GM12878 (cell line): ENCODE measurements at regions not wholly inside any gene's neighbourhood (a gene's known extent, or its start where the extent isn't known, plus 50 kb on each side); places are given as distances from the start of the nearest gene placed in this dataset.
"Not testable (repeated sequence)": the region's sequence is repeated elsewhere in the genome, so short reads cannot be mapped to it uniquely, and the experiment has no call there.

ENCODE experiments used
- ATAC-seq: fragments of 200-7000 bp; cut with Tn5 transposase; 3 replicates; pipeline ENCODE4 v1.9.1; 2020; ENCODE audit warnings: mild to moderate bottlenecking, moderate library complexity
- BruUV-seq: library from RNA; stranded (reverse); fragments of 400-500 nt; replicated peaks from 2 replicates; lab custom pipeline; 2021; lab: Mats Ljungman, UMichigan
- CTCF ChIA-PET: fragments of 300-600 bp; sonication (Branson Sonifier 250); formaldehyde crosslinking; extraction: SDS; loops from one replicate; lab custom pipeline; 2021; ENCODE audit warnings: inconsistent platforms; lab: Yijun Ruan, JAX
- POLR2A ChIA-PET: fragments of 350-600 bp; formaldehyde crosslinking; extraction: SDS; loops from one replicate; lab custom pipeline; 2021; ENCODE audit warnings: inconsistent platforms; lab: Charles Lee
- RAD21 ChIA-PET: fragments of 300-600 bp; sonication (Branson Sonifier 250); formaldehyde crosslinking; loops from one replicate; lab custom pipeline; 2023; ENCODE audit warnings: antibody characterized with exemption; ENCODE audit not compliant: unreplicated experiment; lab: Charles Lee
- SMC1A ChIA-PET: fragments of 300-600 bp; sonication (Branson Sonifier 250); formaldehyde crosslinking; loops from one replicate; lab custom pipeline; 2023; ENCODE audit not compliant: unreplicated experiment, uncharacterized antibody; lab: Charles Lee
- DNase-seq: peaks from one replicate; pipeline ENCODE4 v3.0.0-alpha.2; 2011; ENCODE audit warnings: low read depth, low spot score
- FAIRE-seq: peaks from 3 replicates; lab custom pipeline; 2011; peaks lifted over from hg19 to GRCh38; lab: Jason Lieb, UNC
- H2AFZ ChIP-seq: 2 replicates; pipeline ENCODE4 v1.6.0; 2011; ENCODE audit warnings: low read depth, low read length, control low read depth; ENCODE audit not compliant: control insufficient read depth
- H3K27ac ChIP-seq: 2 replicates; pipeline ENCODE4 v1.5.1; 2011; ENCODE audit warnings: control low read depth; ENCODE audit not compliant: control insufficient read depth, insufficient read depth
- H3K27me3 ChIP-seq, 2 experiments: replicated peaks in 1 of 2; 2 replicates each; pipeline versions ENCODE4 v1.6.0 to v1.6.1; 2011; ENCODE audit warnings: low read length in 1 of 2; ENCODE audit not compliant: control insufficient read depth in 2 of 2, insufficient read depth in 2 of 2
- H3K36me3 ChIP-seq, 2 experiments: 2 replicates each; pipeline ENCODE4 v1.5.1; 2011; ENCODE audit warnings: low read length in 1 of 2; ENCODE audit not compliant: control insufficient read depth in 2 of 2, insufficient read depth in 2 of 2
- H3K4me1 ChIP-seq: 2 replicates; pipeline ENCODE4 v1.6.1; 2011; ENCODE audit warnings: mild to moderate bottlenecking, low read length, moderate library complexity, mixed read lengths; ENCODE audit not compliant: control insufficient read depth, insufficient read depth
- H3K4me2 ChIP-seq: 2 replicates; pipeline ENCODE4 v1.6.0; 2011; ENCODE audit warnings: control low read depth; ENCODE audit not compliant: control insufficient read depth, insufficient read depth
- H3K4me3 ChIP-seq: fragments of 200-600 bp; sonication (generic); 2 replicates; pipeline ENCODE4 v1.5.1; 2016
- H3K79me2 ChIP-seq: 2 replicates; pipeline ENCODE4 v1.6.0; 2011; ENCODE audit warnings: low read length; ENCODE audit not compliant: control insufficient read depth, insufficient read depth
- H3K9ac ChIP-seq: 2 replicates; pipeline ENCODE4 v1.8.0; 2011; ENCODE audit warnings: low read length, control low read depth, mixed read lengths; ENCODE audit not compliant: control insufficient read depth, insufficient read depth
- H3K9me3 ChIP-seq: replicated peaks from 3 replicates; pipeline ENCODE4 v1.5.1; 2011; ENCODE audit warnings: mild to moderate bottlenecking, low read length; ENCODE audit not compliant: control insufficient read depth, insufficient read depth
- H4K20me1 ChIP-seq: 2 replicates; pipeline ENCODE4 v1.6.0; 2011; ENCODE audit not compliant: control insufficient read depth, insufficient read depth
- WGBS: methylation state at CpG from one replicate; pipeline ENCODE4 v1.1.6; 2016; ENCODE audit warnings: low lambda C conversion rate; ENCODE audit not compliant: insufficient replicate concordance, insufficient coverage; ENCODE audit errors: missing lambda C conversion rate; 5-methylcytosine and 5-hydroxymethylcytosine counted together
- in situ Hi-C: fragments of 300-500 bp; cut with MboI; formaldehyde crosslinking; loops from 9 replicates; pipeline ENCODE4 v1.14.3; 2018; ENCODE audit warnings: mixed read lengths
- intact Hi-C: fragments of 100-400 bp; cut with micrococcal nuclease; formaldehyde crosslinking; loops from one replicate; pipeline ENCODE4 v1.14.2; 2022; ENCODE audit not compliant: unreplicated experiment

DNA sequence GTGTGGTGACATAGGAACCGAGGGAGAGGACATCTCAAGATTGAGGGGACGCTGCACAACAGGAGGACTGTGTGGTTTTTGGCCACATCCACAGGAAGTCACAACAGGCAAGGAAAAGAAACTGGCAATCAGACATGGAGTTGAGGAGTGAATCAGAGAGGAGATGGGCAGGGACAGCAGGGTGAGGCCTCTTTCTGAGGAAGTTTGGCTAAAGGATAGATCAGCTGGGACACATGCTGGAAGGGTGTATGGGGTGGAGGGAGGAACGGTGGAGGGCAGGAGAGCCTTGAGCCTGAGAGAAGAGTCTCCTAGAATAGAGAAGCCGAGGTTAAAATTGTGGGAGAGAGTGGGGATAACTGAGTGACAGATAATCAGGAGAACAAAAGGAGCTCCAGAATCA is 75.1 kb upstream of the CIDEA start:
- POLR2A ChIA-PET, H3K9ac ChIP-seq, H3K27ac ChIP-seq, H3K79me2 ChIP-seq, H3K4me2 ChIP-seq, H3K4me3 ChIP-seq, ATAC-seq, H3K36me3 ChIP-seq, CTCF ChIA-PET, FAIRE-seq, in situ Hi-C loops, H4K20me1 ChIP-seq, H3K9me3 ChIP-seq, RAD21 ChIA-PET, H3K27me3 ChIP-seq, intact Hi-C loops, BruUV-seq, H2AFZ ChIP-seq, H3K4me1 ChIP-seq, SMC1A ChIA-PET, DNase-seq: not testable (repeated sequence)
- WGBS, result 0% methylated on average over 2 of the region's 4 CpGs

DNA sequence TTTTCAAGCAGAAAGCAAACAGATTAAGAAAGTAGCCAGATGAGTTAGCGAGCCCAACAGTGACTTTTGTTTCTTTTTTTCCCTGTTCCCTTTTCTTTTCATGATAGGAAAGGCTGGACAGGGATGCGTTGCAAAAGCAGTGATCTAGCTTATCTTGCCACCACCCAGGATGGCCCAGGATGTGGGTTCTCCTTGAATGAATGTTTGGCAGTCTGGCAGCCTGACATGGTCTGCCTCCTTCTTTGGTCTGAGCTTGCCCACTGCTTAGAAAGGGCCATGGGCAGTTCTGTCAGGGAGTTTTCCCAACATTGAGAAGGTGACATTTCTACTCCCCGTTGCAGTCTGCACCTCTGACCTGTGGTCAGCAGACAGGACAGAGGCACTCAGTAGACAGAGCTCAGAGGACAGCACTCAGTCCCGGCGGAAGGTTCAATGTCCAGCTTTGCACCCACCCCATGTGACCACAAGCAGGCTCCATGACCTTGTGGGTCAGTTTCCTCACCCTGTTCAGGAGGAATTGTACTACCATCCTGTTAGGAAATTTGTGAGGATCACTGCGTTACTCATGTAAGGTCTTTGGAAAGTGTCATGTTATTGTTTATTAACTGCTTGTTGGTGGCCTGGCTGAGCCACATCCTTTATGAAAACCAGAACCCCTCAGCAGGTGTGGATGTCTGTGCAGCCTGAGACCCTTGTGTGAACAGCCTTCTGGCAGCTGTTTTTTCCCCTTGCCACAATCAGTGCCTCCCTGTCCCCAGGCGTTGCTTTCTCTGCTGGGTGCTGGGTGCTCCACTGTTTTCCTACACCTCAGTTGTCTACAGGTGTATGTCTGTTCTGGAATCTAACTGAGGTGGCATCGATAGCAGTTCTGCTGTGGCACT is 74.2 kb upstream of the CIDEA start:
- H3K27ac ChIP-seq, CTCF ChIA-PET, H3K4me3 ChIP-seq, H3K9ac ChIP-seq, H3K36me3 ChIP-seq, RAD21 ChIA-PET, H3K4me1 ChIP-seq, DNase-seq, H3K79me2 ChIP-seq, H3K9me3 ChIP-seq, H4K20me1 ChIP-seq, POLR2A ChIA-PET, intact Hi-C loops, SMC1A ChIA-PET, H2AFZ ChIP-seq, ATAC-seq, BruUV-seq, in situ Hi-C loops, H3K27me3 ChIP-seq, H3K4me2 ChIP-seq: not testable (repeated sequence)
- peak; percentile 62 for FAIRE-seq
- WGBS, result 86% methylated on average over 1 of the region's 8 CpGs

DNA sequence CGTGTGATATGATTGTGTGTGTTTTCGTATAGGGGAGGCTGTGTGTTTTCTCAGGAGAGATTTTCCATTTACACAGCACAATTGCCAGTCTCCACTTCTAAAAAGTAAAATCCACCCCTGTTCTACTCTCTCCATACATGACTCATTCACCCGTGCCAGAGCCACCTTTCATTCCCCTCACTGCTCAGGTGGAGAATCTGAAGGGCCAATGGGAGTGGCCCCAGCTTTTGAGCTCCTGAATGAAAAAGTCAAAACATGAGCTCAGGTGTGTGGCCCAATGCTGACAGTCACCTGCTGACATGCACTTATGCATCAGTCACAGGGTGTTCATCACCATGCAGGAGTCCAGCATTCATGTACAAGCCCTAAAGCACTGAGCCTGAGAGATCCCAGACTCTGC is 55.4 kb upstream of the CIDEA start:
- BruUV-seq, RAD21 ChIA-PET, H3K36me3 ChIP-seq, H3K4me2 ChIP-seq, in situ Hi-C loops, H3K4me1 ChIP-seq, H3K9ac ChIP-seq, H2AFZ ChIP-seq, H4K20me1 ChIP-seq, H3K27me3 ChIP-seq, SMC1A ChIA-PET, DNase-seq, CTCF ChIA-PET, intact Hi-C loops, H3K79me2 ChIP-seq, H3K9me3 ChIP-seq, H3K4me3 ChIP-seq, H3K27ac ChIP-seq, POLR2A ChIA-PET, ATAC-seq: not testable (repeated sequence)
- FAIRE-seq, result peak; percentile 23
- WGBS, result 50% methylated on average over 3 of the region's 3 CpGs
